ENCODE measurements at regions not wholly inside any gene's neighbourhood (a gene's known extent, or its start where the extent isn't known, plus 50 kb on each side); places are given as distances from the start of the nearest gene placed in this dataset.

DNA sequence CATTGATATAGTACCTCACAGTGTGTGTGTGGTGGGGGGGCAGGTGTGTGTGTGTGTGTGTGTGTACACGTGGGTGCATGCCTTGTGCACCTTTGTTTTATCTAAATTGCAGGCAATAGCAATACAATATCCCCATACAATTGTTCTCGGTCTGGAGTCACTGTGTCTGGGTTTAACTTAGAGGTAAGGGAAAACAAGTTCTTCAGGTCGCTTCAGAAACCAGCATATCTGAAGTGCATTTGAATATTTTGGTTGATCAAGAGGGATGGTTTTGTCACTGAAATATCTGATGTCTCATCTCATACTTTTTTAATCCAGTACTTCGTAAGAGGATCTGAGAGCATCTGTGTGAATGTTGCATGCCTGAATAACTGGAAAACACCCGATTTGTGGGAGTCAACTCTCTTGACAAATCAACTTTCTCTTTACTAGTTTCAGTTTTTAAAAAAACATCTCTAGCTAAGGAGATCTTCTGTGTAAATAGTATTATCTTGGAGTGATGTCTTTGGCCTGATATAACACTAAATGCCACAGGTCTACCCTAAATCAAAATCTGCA is 206.8 kb upstream of the NR2F2 start:
- TF ChIP-seq TOX (CRISPR knock-in tag; IDR thresholded peaks at IDR 0.05; ENCODE audit: borderline replicate concordance) (no peak), ESRRG (CRISPR knock-in tag; IDR thresholded peaks at IDR 0.05) (no peak), ZC3H10 (CRISPR knock-in tag; IDR thresholded peaks at IDR 0.05) (no peak), ZNF8 (CRISPR knock-in tag; IDR thresholded peaks at IDR 0.05) (no peak), GLIS3 (CRISPR knock-in tag; IDR thresholded peaks at IDR 0.05) (no peak), TSHZ2 (CRISPR knock-in tag; IDR thresholded peaks at IDR 0.05) (no peak), PPARA (CRISPR knock-in tag; IDR thresholded peaks at IDR 0.05; ENCODE audit: borderline replicate concordance) (no peak), PATZ1 (CRISPR knock-in tag; IDR thresholded peaks at IDR 0.05; ENCODE audit: borderline replicate concordance) (no peak), ZNF565 (CRISPR knock-in tag; conservative IDR thresholded peaks at IDR 0.05; ENCODE audit: low read depth) (no peak), SNAI2 (CRISPR knock-in tag; IDR thresholded peaks at IDR 0.05) (no peak), ISL1 (CRISPR knock-in tag; IDR thresholded peaks at IDR 0.05) (no peak)
- TF ChIP-seq, protein P1, sequence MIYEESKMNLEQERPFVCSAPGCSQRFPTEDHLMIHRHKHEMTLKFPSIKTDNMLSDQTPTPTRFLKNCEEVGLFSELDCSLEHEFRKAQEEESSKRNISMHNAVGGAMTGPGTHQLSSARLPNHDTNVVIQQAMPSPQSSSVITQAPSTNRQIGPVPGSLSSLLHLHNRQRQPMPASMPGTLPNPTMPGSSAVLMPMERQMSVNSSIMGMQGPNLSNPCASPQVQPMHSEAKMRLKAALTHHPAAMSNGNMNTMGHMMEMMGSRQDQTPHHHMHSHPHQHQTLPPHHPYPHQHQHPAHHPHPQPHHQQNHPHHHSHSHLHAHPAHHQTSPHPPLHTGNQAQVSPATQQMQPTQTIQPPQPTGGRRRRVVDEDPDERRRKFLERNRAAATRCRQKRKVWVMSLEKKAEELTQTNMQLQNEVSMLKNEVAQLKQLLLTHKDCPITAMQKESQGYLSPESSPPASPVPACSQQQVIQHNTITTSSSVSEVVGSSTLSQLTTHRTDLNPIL (CRISPR knock-in tag; IDR thresholded peaks at IDR 0.05; ENCODE audit: low read depth): no peak
- TF ChIP-seq, protein P2, sequence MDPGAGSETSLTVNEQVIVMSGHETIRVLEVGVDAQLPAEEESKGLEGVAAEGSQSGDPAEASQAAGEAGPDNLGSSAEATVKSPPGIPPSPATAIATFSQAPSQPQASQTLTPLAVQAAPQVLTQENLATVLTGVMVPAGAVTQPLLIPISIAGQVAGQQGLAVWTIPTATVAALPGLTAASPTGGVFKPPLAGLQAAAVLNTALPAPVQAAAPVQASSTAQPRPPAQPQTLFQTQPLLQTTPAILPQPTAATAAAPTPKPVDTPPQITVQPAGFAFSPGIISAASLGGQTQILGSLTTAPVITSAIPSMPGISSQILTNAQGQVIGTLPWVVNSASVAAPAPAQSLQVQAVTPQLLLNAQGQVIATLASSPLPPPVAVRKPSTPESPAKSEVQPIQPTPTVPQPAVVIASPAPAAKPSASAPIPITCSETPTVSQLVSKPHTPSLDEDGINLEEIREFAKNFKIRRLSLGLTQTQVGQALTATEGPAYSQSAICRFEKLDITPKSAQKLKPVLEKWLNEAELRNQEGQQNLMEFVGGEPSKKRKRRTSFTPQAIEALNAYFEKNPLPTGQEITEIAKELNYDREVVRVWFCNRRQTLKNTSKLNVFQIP (CRISPR knock-in tag; IDR thresholded peaks at IDR 0.05; ENCODE audit: borderline replicate concordance, low read depth): no peak
- TF ChIP-seq, protein P3, sequence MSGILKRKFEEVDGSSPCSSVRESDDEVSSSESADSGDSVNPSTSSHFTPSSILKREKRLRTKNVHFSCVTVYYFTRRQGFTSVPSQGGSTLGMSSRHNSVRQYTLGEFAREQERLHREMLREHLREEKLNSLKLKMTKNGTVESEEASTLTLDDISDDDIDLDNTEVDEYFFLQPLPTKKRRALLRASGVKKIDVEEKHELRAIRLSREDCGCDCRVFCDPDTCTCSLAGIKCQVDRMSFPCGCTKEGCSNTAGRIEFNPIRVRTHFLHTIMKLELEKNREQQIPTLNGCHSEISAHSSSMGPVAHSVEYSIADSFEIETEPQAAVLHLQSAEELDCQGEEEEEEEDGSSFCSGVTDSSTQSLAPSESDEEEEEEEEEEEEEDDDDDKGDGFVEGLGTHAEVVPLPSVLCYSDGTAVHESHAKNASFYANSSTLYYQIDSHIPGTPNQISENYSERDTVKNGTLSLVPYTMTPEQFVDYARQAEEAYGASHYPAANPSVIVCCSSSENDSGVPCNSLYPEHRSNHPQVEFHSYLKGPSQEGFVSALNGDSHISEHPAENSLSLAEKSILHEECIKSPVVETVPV (CRISPR knock-in tag; IDR thresholded peaks at IDR 0.05): no peak
- ATAC-seq: no peak

GRCh38 chr15:96124436-96124835 is 206.1 kb upstream of the NR2F2 start:
- ATAC-seq: no peak
- TF ChIP-seq ARNTL (CRISPR knock-in tag; IDR thresholded peaks at IDR 0.05; ENCODE audit: borderline replicate concordance, low read depth) (no peak), TSHZ2 (CRISPR knock-in tag; IDR thresholded peaks at IDR 0.05) (no peak), PPARA (CRISPR knock-in tag; IDR thresholded peaks at IDR 0.05; ENCODE audit: borderline replicate concordance) (no peak), ISL1 (CRISPR knock-in tag; IDR thresholded peaks at IDR 0.05) (no peak), GLIS3 (CRISPR knock-in tag; IDR thresholded peaks at IDR 0.05) (no peak), PATZ1 (CRISPR knock-in tag; IDR thresholded peaks at IDR 0.05; ENCODE audit: borderline replicate concordance) (no peak), ESRRG (CRISPR knock-in tag; IDR thresholded peaks at IDR 0.05) (no peak), BACH2 (CRISPR knock-in tag; IDR thresholded peaks at IDR 0.05; ENCODE audit: borderline replicate concordance) (no peak), TCF4 (CRISPR knock-in tag; IDR thresholded peaks at IDR 0.05; ENCODE audit: borderline replicate concordance) (no peak), OSR1 (CRISPR knock-in tag; IDR thresholded peaks at IDR 0.05) (no peak), RARB (CRISPR knock-in tag; IDR thresholded peaks at IDR 0.05) (no peak), ZFP3 (CRISPR knock-in tag; IDR thresholded peaks at IDR 0.05) (no peak), ZNF8 (CRISPR knock-in tag; IDR thresholded peaks at IDR 0.05) (no peak)
- TF ChIP-seq, protein P1 (CRISPR knock-in tag; IDR thresholded peaks at IDR 0.05; ENCODE audit: low read depth): no peak
- TF ChIP-seq, protein P3 (CRISPR knock-in tag; IDR thresholded peaks at IDR 0.05): no peak

Data from SK-N-SH treated with all-trans-retinoic acid at 6 μM for 48 hours (cell line).